ENCODE measurements at regions not wholly inside any gene's neighbourhood (a gene's known extent, or its start where the extent isn't known, plus 50 kb on each side); places are given as distances from the start of the nearest gene placed in this dataset.

DNA sequence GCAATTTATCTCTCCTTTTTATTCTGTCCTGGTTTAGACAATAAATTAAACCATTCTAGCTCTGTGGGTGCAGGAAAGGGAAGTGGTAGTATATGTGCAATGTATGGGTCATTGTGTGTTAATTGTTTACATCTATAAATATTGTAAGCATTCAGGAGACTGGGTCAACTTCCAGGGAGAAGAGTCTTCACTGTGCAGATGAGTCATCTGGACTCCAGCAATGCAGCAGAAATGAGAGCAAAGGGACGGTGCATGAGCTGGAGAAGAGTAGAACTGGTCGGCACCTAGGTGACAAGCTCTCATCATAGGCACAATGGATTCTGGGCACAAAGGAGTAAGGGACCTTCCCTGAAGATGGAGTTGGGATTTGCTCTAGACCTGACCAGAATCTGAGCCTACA lies 211.1 kb upstream of the DAAM1 start:
- no peaks in the 10 kb centered on the region for H3K4me1 ChIP-seq (ENCODE audit: control insufficient read depth, insufficient read depth, low read length)
- no peak overlapping the region for H3K9ac ChIP-seq (ENCODE audit: control insufficient read depth, insufficient read depth, low read length)
- no TSS peak for BruUV-seq (replicated peaks)
- H3K79me2 ChIP-seq (ENCODE audit: control insufficient read depth, insufficient read depth, low read length), result no peaks in the 10 kb centered on the region
- ChIA-PET SMC1A (ENCODE audit: uncharacterized antibody, unreplicated experiment) (interaction anchor here (0.9 to 1.6 kb wide), 3 partner anchors 11 to 182 kb away, joined by 4 to 6 read pairs (median 5); no protein-coding TSS in a partner anchor), RAD21 (ENCODE audit: unreplicated experiment) (no interaction called here), POLR2A (no interaction called here), CTCF (interaction anchor here (0.6 kb wide), 1 partner anchor 133 kb away, joined by 3 read pairs; no protein-coding TSS in a partner anchor)
- no peak overlapping the region for H3K4me3 ChIP-seq
- H3K36me3 ChIP-seq (ENCODE audit: control insufficient read depth in 2 of 2, insufficient read depth in 2 of 2, low read length in 1 of 2), result no peaks in the 10 kb centered on the region
- ATAC-seq, result no peak
- in situ Hi-C loops (cut with MboI), result no loop called here
- WGBS (ENCODE audit: insufficient coverage, insufficient replicate concordance, low lambda C conversion rate, missing lambda C conversion rate), result 43% methylated on average over 2 of the region's 2 CpGs
- no peaks in the 10 kb centered on the region for H3K27me3 ChIP-seq (replicated peaks in 1 of 2; ENCODE audit: control insufficient read depth in 2 of 2, insufficient read depth in 2 of 2, low read length in 1 of 2)
- FAIRE-seq, result no peak
- H3K27ac ChIP-seq (ENCODE audit: control insufficient read depth, insufficient read depth), result no peak overlapping the region
- no peak for DNase-seq (ENCODE audit: low read depth, low spot score)
- intact Hi-C loops (cut with micrococcal nuclease; ENCODE audit: unreplicated experiment), result no loop called here
- no peak overlapping the region for H2AFZ ChIP-seq (ENCODE audit: control insufficient read depth, low read depth, low read length)
- no peaks in the 10 kb centered on the region for H4K20me1 ChIP-seq (ENCODE audit: control insufficient read depth, insufficient read depth)
- H3K9me3 ChIP-seq (replicated peaks; ENCODE audit: control insufficient read depth, insufficient read depth, low read length), result no peaks in the 10 kb centered on the region; the same call in 2 of the 3 replicates
- no peak overlapping the region for H3K4me2 ChIP-seq (ENCODE audit: control insufficient read depth, insufficient read depth)
- no peak for TF ChIP-seq NFYA (IDR thresholded peaks at IDR 0.05; ENCODE audit: borderline replicate concordance, low read depth, low read length)
- TF ChIP-seq, protein P1, sequence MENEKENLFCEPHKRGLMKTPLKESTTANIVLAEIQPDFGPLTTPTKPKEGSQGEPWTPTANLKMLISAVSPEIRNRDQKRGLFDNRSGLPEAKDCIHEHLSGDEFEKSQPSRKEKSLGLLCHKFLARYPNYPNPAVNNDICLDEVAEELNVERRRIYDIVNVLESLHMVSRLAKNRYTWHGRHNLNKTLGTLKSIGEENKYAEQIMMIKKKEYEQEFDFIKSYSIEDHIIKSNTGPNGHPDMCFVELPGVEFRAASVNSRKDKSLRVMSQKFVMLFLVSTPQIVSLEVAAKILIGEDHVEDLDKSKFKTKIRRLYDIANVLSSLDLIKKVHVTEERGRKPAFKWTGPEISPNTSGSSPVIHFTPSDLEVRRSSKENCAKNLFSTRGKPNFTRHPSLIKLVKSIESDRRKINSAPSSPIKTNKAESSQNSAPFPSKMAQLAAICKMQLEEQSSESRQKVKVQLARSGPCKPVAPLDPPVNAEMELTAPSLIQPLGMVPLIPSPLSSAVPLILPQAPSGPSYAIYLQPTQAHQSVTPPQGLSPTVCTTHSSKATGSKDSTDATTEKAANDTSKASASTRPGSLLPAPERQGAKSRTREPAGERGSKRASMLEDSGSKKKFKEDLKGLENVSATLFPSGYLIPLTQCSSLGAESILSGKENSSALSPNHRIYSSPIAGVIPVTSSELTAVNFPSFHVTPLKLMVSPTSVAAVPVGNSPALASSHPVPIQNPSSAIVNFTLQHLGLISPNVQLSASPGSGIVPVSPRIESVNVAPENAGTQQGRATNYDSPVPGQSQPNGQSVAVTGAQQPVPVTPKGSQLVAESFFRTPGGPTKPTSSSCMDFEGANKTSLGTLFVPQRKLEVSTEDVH (IDR thresholded peaks at IDR 0.05; ENCODE audit: low read depth, partially characterized antibody), result no peak
- no peak for TF ChIP-seq CBX3 (IDR thresholded peaks at IDR 0.05; ENCODE audit: borderline replicate concordance, low read depth)
- TF ChIP-seq, protein P2, sequence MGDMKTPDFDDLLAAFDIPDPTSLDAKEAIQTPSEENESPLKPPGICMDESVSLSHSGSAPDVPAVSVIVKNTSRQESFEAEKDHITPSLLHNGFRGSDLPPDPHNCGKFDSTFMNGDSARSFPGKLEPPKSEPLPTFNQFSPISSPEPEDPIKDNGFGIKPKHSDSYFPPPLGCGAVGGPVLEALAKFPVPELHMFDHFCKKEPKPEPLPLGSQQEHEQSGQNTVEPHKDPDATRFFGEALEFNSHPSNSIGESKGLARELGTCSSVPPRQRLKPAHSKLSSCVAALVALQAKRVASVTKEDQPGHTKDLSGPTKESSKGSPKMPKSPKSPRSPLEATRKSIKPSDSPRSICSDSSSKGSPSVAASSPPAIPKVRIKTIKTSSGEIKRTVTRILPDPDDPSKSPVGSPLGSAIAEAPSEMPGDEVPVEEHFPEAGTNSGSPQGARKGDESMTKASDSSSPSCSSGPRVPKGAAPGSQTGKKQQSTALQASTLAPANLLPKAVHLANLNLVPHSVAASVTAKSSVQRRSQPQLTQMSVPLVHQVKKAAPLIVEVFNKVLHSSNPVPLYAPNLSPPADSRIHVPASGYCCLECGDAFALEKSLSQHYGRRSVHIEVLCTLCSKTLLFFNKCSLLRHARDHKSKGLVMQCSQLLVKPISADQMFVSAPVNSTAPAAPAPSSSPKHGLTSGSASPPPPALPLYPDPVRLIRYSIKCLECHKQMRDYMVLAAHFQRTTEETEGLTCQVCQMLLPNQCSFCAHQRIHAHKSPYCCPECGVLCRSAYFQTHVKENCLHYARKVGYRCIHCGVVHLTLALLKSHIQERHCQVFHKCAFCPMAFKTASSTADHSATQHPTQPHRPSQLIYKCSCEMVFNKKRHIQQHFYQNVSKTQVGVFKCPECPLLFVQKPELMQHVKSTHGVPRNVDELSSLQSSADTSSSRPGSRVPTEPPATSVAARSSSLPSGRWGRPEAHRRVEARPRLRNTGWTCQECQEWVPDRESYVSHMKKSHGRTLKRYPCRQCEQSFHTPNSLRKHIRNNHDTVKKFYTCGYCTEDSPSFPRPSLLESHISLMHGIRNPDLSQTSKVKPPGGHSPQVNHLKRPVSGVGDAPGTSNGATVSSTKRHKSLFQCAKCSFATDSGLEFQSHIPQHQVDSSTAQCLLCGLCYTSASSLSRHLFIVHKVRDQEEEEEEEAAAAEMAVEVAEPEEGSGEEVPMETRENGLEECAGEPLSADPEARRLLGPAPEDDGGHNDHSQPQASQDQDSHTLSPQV (IDR thresholded peaks at IDR 0.05), result no peak
- TF ChIP-seq NFIC (IDR thresholded peaks at IDR 0.05; ENCODE audit: low read depth, low read length), result no peak
- no peak for TF ChIP-seq NR2C2 (IDR thresholded peaks at IDR 0.05; ENCODE audit: borderline replicate concordance, control insufficient read depth, insufficient read length, low read depth)
- TF ChIP-seq, protein P3, sequence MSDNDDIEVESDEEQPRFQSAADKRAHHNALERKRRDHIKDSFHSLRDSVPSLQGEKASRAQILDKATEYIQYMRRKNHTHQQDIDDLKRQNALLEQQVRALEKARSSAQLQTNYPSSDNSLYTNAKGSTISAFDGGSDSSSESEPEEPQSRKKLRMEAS (IDR thresholded peaks at IDR 0.05; ENCODE audit: low read depth, low read length), result no peak
- TF ChIP-seq STAT1 (conservative IDR thresholded peaks at IDR 0.05), result no peak
- TF ChIP-seq RELA (IDR thresholded peaks at IDR 0.05; ENCODE audit: borderline replicate concordance, partially characterized antibody), result no peak
- TF ChIP-seq, protein P4, sequence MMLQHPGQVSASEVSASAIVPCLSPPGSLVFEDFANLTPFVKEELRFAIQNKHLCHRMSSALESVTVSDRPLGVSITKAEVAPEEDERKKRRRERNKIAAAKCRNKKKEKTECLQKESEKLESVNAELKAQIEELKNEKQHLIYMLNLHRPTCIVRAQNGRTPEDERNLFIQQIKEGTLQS (IDR thresholded peaks at IDR 0.05; ENCODE audit: borderline replicate concordance, extremely low read depth, low read depth, low read length), result no peak
- TF ChIP-seq JUND (IDR thresholded peaks at IDR 0.05; ENCODE audit: low read depth, low read length), result no peak
- no peak for TF ChIP-seq SMAD5 (IDR thresholded peaks at IDR 0.05; ENCODE audit: low read depth)
- TF ChIP-seq PAX5 (IDR thresholded peaks at IDR 0.05; ENCODE audit: borderline replicate concordance, low read depth, low read length), result no peak
- TF ChIP-seq PAX8 (IDR thresholded peaks at IDR 0.05), result no peak
- TF ChIP-seq KLF5 (IDR thresholded peaks at IDR 0.05; ENCODE audit: partially characterized antibody), result no peak
- TF ChIP-seq IKZF2 (IDR thresholded peaks at IDR 0.05), result no peak
- no peak for TF ChIP-seq HCFC1 (IDR thresholded peaks at IDR 0.05; ENCODE audit: low read length)
- TF ChIP-seq, protein P5, sequence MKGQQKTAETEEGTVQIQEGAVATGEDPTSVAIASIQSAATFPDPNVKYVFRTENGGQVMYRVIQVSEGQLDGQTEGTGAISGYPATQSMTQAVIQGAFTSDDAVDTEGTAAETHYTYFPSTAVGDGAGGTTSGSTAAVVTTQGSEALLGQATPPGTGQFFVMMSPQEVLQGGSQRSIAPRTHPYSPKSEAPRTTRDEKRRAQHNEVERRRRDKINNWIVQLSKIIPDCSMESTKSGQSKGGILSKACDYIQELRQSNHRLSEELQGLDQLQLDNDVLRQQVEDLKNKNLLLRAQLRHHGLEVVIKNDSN (IDR thresholded peaks at IDR 0.05; ENCODE audit: borderline replicate concordance, extremely low read length, insufficient read depth, low read depth, low read length), result no peak

Measured in GM12878 (cell line).